GM12875 (cell line): ENCODE measurements at regions not wholly inside any gene's neighbourhood (a gene's known extent, or its start where the extent isn't known, plus 50 kb on each side); places are given as distances from the start of the nearest gene placed in this dataset.

Source experiments
- H3K4me3 ChIP-seq: one replicate; pipeline ENCODE4 v1.5.1; 2011; ENCODE audit warnings: low read depth, low read length, control low read depth
- CTCF ChIP-seq: IDR thresholded peaks from 2 replicates; pipeline ENCODE4 v1.5.1; 2011; ENCODE audit warnings: low read depth, mild to moderate bottlenecking, control low read depth, inconsistent platforms, low read length, moderate library complexity, borderline replicate concordance; ENCODE audit not compliant: insufficient read depth

DNA sequence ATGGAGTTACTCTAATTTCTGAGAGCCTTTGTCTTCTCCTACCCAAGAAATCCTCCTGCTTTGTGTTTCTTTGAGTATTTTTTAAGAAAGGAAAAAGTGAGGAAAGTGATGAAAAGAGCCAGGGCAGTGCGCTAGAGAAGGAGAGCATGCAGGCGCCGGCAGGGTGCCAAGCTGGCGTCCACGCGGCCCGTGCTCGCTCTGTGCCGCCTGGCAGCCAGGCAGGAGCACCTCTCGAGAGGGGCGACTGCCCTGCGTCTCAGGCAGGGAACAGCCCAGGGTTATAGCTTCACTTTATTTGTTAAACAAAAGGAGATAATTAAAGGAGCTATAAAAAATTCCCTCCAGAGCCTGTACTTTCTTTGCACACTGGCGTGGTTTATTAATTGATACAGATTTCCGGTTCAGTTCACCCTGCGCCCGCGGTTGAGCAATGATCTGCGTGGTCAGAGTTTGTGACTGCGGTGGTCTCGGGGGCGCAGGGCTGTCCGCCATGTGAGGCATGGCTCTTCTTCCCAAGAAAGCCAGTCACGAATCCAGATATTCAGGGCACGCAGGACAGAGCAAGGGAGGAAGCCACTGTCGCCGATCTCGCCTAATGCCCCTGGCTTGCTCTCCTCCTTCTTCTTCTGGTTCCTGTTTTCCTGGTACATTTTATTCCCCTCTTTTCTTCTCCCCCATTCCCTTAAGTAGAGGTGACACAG is 110.8 kb upstream of the PAQR3 start:
- no peak overlapping the region for H3K4me3 ChIP-seq
- TF ChIP-seq CTCF, result no peak

- no peak overlapping the region for H3K4me3 ChIP-seq
Measured at GRCh38 chr4:79048878-79049277, 109.6 kb upstream of the PAQR3 start.

DNA sequence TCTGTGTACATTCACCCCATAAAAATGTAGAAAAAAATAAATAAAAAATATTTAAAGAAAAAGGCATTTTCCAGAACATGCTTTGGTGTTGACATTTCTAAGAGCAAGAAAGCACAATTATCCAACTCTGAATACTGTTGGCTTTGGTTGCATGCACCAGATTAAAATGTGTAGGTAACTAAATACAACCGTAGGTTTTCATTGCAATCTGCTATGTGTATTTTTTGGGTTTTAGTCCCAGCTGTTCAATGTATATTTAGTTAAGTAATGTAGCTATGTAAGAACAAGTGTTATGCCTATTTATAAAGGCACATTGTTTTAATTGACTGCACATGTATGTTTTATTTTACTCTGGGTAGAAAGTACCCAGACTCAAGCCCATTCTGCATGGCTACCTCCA is 108.1 kb upstream of the PAQR3 start:
- H3K4me3 ChIP-seq, result no peak overlapping the region
- TF ChIP-seq CTCF, result no peak

More at GRCh38 chr4:79048878-79049277, 109.6 kb upstream of the PAQR3 start:
- TF ChIP-seq CTCF, result no peak

GRCh38 chr4:79046016-79046592 is 106.9 kb upstream of the PAQR3 start:
- no peak for TF ChIP-seq CTCF
- H3K4me3 ChIP-seq, result no peak overlapping the region

DNA sequence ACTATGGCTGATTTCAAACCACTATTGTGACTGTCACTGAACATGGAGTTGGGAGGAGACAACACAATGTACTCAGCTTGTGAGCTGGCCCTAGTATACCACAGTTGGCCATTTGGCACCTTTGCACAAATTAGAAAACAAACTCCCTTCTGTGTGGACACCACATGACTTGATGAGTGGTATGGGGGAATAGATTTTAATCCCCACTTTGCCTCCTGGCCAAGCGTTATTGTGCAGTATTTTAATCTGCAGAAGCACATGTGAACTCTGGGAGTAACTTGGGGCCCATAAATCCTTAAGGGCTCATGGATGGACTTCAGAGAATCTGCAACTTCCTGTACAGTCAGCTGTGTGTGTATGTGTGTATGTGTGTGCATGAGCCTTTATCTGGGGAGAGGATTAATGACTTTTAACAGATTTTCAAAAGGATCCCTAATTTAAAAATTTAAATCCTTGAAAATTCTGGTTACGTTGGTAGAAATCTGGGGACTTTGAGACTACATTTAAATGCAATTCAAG is 105.0 kb upstream of the PAQR3 start:
- no peak overlapping the region for H3K4me3 ChIP-seq
- TF ChIP-seq CTCF, result no peak

- no peak for TF ChIP-seq CTCF
- no peak overlapping the region for H3K4me3 ChIP-seq
Measured at GRCh38 chr4:79043138-79043537, 103.9 kb upstream of the PAQR3 start.
